H9 (cell line): ENCODE measurements at regions not wholly inside any gene's neighbourhood (a gene's known extent, or its start where the extent isn't known, plus 50 kb on each side); places are given as distances from the start of the nearest gene placed in this dataset.

Experiments used
- DNase-seq: peaks from one replicate; pipeline ENCODE4 v3.0.0-alpha.2; 2017
- H2AFZ ChIP-seq: one replicate; pipeline ENCODE4 v1.6.1; 2013; ENCODE audit warnings: mild to moderate bottlenecking, low read length, control low read depth, moderate library complexity
- H2AK5ac ChIP-seq: 2 replicates; pipeline ENCODE4 v1.6.1; 2013; ENCODE audit warnings: low read length, control low read depth, mixed read lengths; ENCODE audit not compliant: insufficient read length
- H2BK120ac ChIP-seq: one replicate; pipeline ENCODE4 v1.6.1; 2013; ENCODE audit warnings: low read depth, mild to moderate bottlenecking, low read length, control low read depth, inconsistent platforms; ENCODE audit not compliant: poor library complexity, severe bottlenecking
- H2BK12ac ChIP-seq: 2 replicates; pipeline ENCODE4 v1.6.1; 2013; ENCODE audit warnings: low read length, control low read depth, mixed read lengths, low read depth; ENCODE audit not compliant: insufficient read length
- H2BK15ac ChIP-seq: 2 replicates; pipeline ENCODE4 v1.6.1; 2013; ENCODE audit warnings: low read depth, low read length, control low read depth
- H2BK20ac ChIP-seq: one replicate; pipeline ENCODE4 v1.6.1; 2013; ENCODE audit warnings: low read depth, mild to moderate bottlenecking, low read length, control low read depth, inconsistent platforms; ENCODE audit not compliant: poor library complexity, severe bottlenecking
- H2BK5ac ChIP-seq: 2 replicates; pipeline ENCODE4 v1.6.1; 2013; ENCODE audit warnings: low read length, control low read depth, mixed read lengths; ENCODE audit not compliant: insufficient read length
- H3K14ac ChIP-seq: 2 replicates; pipeline ENCODE4 v1.6.1; 2013; ENCODE audit warnings: low read length, control low read depth; ENCODE audit not compliant: insufficient read depth
- H3K18ac ChIP-seq: 2 replicates; pipeline ENCODE4 v1.6.1; 2013; ENCODE audit warnings: low read depth, mild to moderate bottlenecking, mixed read lengths, low read length, control low read depth; ENCODE audit not compliant: insufficient read length
- H3K23ac ChIP-seq: 2 replicates; pipeline ENCODE4 v1.6.1; 2013; ENCODE audit warnings: low read length, control low read depth, mixed read lengths, low read depth; ENCODE audit not compliant: insufficient read length
- H3K23me2 ChIP-seq: 2 replicates; pipeline ENCODE4 v1.6.1; 2013; ENCODE audit warnings: low read depth, mild to moderate bottlenecking, mixed read lengths, low read length, control low read depth; ENCODE audit not compliant: insufficient read length, poor library complexity, severe bottlenecking
- H3K27ac ChIP-seq: 2 replicates; pipeline ENCODE4 v1.5.1; 2013; ENCODE audit warnings: low read length, control low read depth, mixed read lengths, low read depth; ENCODE audit not compliant: insufficient read length
- H3K27me3 ChIP-seq: 2 replicates; pipeline ENCODE4 v1.6.1; 2013; ENCODE audit warnings: low read length, control low read depth, inconsistent platforms; ENCODE audit not compliant: insufficient read depth
- H3K4ac ChIP-seq: 2 replicates; pipeline ENCODE4 v1.6.1; 2013; ENCODE audit warnings: low read depth, mild to moderate bottlenecking, control low read depth, inconsistent platforms, low read length, moderate library complexity
- H3K4me1 ChIP-seq: 2 replicates; pipeline ENCODE4 v1.6.1; 2013; ENCODE audit warnings: low read length, control low read depth, inconsistent platforms; ENCODE audit not compliant: insufficient read depth
- H3K4me2 ChIP-seq: 2 replicates; pipeline ENCODE4 v1.6.1; 2013; ENCODE audit warnings: low read length, control low read depth, mixed read lengths; ENCODE audit not compliant: insufficient read length, insufficient read depth
- H3K56ac ChIP-seq: 2 replicates; pipeline ENCODE4 v1.6.1; 2013; ENCODE audit warnings: low read depth, mild to moderate bottlenecking, mixed read lengths, low read length, control low read depth; ENCODE audit not compliant: insufficient read length
- H3K79me1 ChIP-seq: 2 replicates; pipeline ENCODE4 v1.6.1; 2013; ENCODE audit warnings: low read depth, mild to moderate bottlenecking, moderate library complexity, low read length, control low read depth, inconsistent platforms; ENCODE audit not compliant: insufficient read depth, poor library complexity, severe bottlenecking
- H3K79me2 ChIP-seq: 2 replicates; pipeline ENCODE4 v1.6.1; 2013; ENCODE audit warnings: low read length, control low read depth, inconsistent platforms; ENCODE audit not compliant: insufficient read depth
- H3K9ac ChIP-seq: 2 replicates; pipeline ENCODE4 v1.6.1; 2013; ENCODE audit warnings: low read length, control low read depth, mixed read lengths; ENCODE audit not compliant: insufficient read length; ENCODE audit errors: extremely low read depth
- H3K9me3 ChIP-seq: one replicate; pipeline ENCODE4 v1.6.1; 2013; ENCODE audit warnings: low read depth, low read length, inconsistent platforms; ENCODE audit not compliant: control insufficient read depth
- H3T11ph ChIP-seq: one replicate; pipeline ENCODE4 v1.6.1; 2013; ENCODE audit warnings: mild to moderate bottlenecking, low read length, control low read depth, inconsistent platforms
- H4K20me1 ChIP-seq: one replicate; pipeline ENCODE4 v1.6.1; 2013; ENCODE audit not compliant: control insufficient read depth, insufficient read length, insufficient read depth
- H4K5ac ChIP-seq: 2 replicates; pipeline ENCODE4 v1.6.1; 2013; ENCODE audit warnings: low read depth, mild to moderate bottlenecking, mixed read lengths, low read length, control low read depth; ENCODE audit not compliant: insufficient read length
- H4K8ac ChIP-seq: replicated peaks from 2 replicates; pipeline ENCODE4 v1.6.1; 2013; ENCODE audit warnings: low read length, control low read depth, mixed read lengths, low read depth; ENCODE audit not compliant: insufficient read length
- H4K91ac ChIP-seq: 2 replicates; pipeline ENCODE4 v1.6.1; 2013; ENCODE audit warnings: low read depth, mild to moderate bottlenecking, moderate library complexity, mixed read lengths, low read length, control low read depth; ENCODE audit not compliant: insufficient read length
- H3K27ac Mint-ChIP-seq, 3 experiments: 2 replicates in 2 of 3; 3 replicates in 1 of 3; pipeline ENCODE4 v1.8.0; 2020 to 2021; ENCODE audit warnings: mixed read lengths in 3 of 3, mild to moderate bottlenecking in 1 of 3, moderate library complexity in 1 of 3
- H3K27me3 Mint-ChIP-seq: 2 replicates; pipeline ENCODE4 v1.8.0; 2021; ENCODE audit warnings: low read depth, mild to moderate bottlenecking, moderate library complexity, mixed read lengths
- H3K36me3 Mint-ChIP-seq, 3 experiments: 2 replicates in 2 of 3; 3 replicates in 1 of 3; pipeline ENCODE4 v1.8.0; 2020 to 2021; ENCODE audit warnings: low read depth in 3 of 3, mixed read lengths in 3 of 3; ENCODE audit not compliant: insufficient read depth in 1 of 3
- H3K4me1 Mint-ChIP-seq, 2 experiments: 2 replicates each; pipeline ENCODE4 v1.8.0; 2020; ENCODE audit warnings: mixed read lengths in 2 of 2
- H3K4me3 Mint-ChIP-seq, 2 experiments: 2 replicates in 1 of 2; 3 replicates in 1 of 2; pipeline ENCODE4 v1.8.0; 2020 to 2021; ENCODE audit warnings: mild to moderate bottlenecking in 2 of 2, mixed read lengths in 2 of 2, moderate library complexity in 1 of 2
- H3K9me3 Mint-ChIP-seq, 2 experiments: 2 replicates in 1 of 2; 3 replicates in 1 of 2; pipeline ENCODE4 v1.8.0; 2020; ENCODE audit warnings: mild to moderate bottlenecking in 2 of 2, mixed read lengths in 2 of 2, moderate library complexity in 1 of 2
- WGBS: extraction: QIAGEN DNeasy Blood & Tissue Kit; methylation state at CpG from one replicate; pipeline ENCODE4 v1.1.7; 2013; ENCODE audit warnings: missing lambda C conversion rate, low lambda C conversion rate, mixed read lengths; ENCODE audit not compliant: insufficient read length; ENCODE audit errors: extremely low coverage; 5-methylcytosine and 5-hydroxymethylcytosine counted together
- TF ChIP-seq, protein P1 (sequence below): fragments of 200-600 bp; sonication (generic); conservative IDR thresholded peaks from 3 replicates; pipeline ENCODE4 v1.8.0; 2021; ENCODE audit warnings: antibody characterized with exemption, mild to moderate bottlenecking

DNA sequence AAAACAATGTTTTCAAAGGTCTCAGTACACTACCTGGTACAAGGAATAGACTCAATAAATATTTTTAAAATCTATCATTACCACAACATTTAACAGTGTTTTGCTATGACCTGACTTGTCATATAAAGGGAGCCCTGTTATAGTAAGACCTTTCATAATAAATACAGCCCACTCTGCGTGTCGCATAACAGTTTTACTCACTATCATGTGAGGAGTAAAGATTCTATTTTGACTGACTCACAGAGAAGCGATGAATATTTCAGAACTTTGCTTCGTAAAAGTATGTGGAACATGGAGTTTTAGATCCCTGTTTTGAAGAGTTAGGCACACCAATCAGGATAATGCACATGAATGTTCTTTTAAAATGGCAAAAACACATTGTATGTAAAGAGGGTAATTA is 531.2 kb downstream of the KCNA4 start:
- Mint-ChIP-seq H3K36me3 (no peaks in the 10 kb centered on the region), H3K4me1 (no peaks in the 10 kb centered on the region), H3K27me3 (no peaks in the 10 kb centered on the region; the same call in 1 of the 2 replicates), H3K4me3 (no peak overlapping the region), H3K27ac (no peak overlapping the region; a peak in 1 of 7 replicates), H3K9me3 (no peaks in the 10 kb centered on the region)
- no peaks in the 10 kb centered on the region for H3K23me2 ChIP-seq
- no peak overlapping the region for H2BK15ac ChIP-seq
- no peaks in the 10 kb centered on the region for H3K9me3 ChIP-seq
- no peak overlapping the region for H2BK5ac ChIP-seq
- TF ChIP-seq, protein P1, sequence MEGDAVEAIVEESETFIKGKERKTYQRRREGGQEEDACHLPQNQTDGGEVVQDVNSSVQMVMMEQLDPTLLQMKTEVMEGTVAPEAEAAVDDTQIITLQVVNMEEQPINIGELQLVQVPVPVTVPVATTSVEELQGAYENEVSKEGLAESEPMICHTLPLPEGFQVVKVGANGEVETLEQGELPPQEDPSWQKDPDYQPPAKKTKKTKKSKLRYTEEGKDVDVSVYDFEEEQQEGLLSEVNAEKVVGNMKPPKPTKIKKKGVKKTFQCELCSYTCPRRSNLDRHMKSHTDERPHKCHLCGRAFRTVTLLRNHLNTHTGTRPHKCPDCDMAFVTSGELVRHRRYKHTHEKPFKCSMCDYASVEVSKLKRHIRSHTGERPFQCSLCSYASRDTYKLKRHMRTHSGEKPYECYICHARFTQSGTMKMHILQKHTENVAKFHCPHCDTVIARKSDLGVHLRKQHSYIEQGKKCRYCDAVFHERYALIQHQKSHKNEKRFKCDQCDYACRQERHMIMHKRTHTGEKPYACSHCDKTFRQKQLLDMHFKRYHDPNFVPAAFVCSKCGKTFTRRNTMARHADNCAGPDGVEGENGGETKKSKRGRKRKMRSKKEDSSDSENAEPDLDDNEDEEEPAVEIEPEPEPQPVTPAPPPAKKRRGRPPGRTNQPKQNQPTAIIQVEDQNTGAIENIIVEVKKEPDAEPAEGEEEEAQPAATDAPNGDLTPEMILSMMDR, result no peak
- H3K9ac ChIP-seq, result no peak overlapping the region
- no peak overlapping the region for H2AK5ac ChIP-seq
- no peaks in the 10 kb centered on the region for H3K79me2 ChIP-seq
- no peaks in the 10 kb centered on the region for H4K20me1 ChIP-seq
- no peak for DNase-seq
- H3K56ac ChIP-seq, result no peak overlapping the region
- H3K4me1 ChIP-seq, result no peaks in the 10 kb centered on the region
- no peaks in the 10 kb centered on the region for H3K27me3 ChIP-seq
- H4K5ac ChIP-seq, result no peak overlapping the region
- H3T11ph ChIP-seq, result no peak overlapping the region
- no peak overlapping the region for H3K18ac ChIP-seq
- no peak overlapping the region for H2AFZ ChIP-seq
- WGBS, result no CpG with 5 or more reads among the region's 4 CpGs
- H3K4me2 ChIP-seq, result no peak overlapping the region
- no peak overlapping the region for H2BK120ac ChIP-seq
- H2BK20ac ChIP-seq, result no peak overlapping the region
- H4K91ac ChIP-seq, result no peak overlapping the region
- H4K8ac ChIP-seq, result no peak overlapping the region
- no peak overlapping the region for H3K14ac ChIP-seq
- H3K23ac ChIP-seq, result no peak overlapping the region
- no peak overlapping the region for H3K27ac ChIP-seq
- no peaks in the 10 kb centered on the region for H3K79me1 ChIP-seq
- H3K4ac ChIP-seq, result no peak overlapping the region
- H2BK12ac ChIP-seq, result no peak overlapping the region
